ENCODE measurements at regions not wholly inside any gene's neighbourhood (a gene's known extent, or its start where the extent isn't known, plus 50 kb on each side); places are given as distances from the start of the nearest gene placed in this dataset.

DNA sequence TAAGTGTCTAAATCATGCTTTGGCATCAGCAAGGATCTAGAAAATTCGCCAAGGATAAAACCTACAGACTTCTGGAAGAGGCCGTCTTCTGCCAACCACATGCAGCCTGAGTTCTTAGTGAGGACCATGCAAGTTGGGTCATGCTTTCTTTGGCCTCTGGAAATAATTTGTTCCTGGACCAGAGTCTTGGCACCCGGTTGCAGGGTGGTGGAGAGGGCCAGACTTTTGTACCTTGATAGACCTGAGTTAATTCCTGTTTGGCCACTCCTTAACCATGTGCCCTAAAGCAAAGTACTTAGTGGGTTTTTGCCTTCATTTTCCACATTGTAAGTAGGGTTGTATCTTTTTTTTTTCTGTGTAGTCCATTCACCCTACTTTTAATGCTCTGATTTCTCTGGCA is 283.4 kb upstream of the IRX5 start:
- Histone ChIP-seq H3K9me3 (ENCODE audit: control insufficient read depth, insufficient read depth, low read depth, low read length) (no peaks in the 10 kb centered on the region), H3K36me3 (ENCODE audit: control insufficient read depth in 2 of 2, insufficient read depth in 1 of 2, low read length in 2 of 2) (no peaks in the 10 kb centered on the region), H3K4me3 (ENCODE audit: low read depth, low read length) (no peak overlapping the region), H3K27ac (ENCODE audit: extremely low read depth, low read depth, low read length) (no peak overlapping the region), H3K4me1 (ENCODE audit: control insufficient read depth, insufficient read depth, low read length) (no peaks in the 10 kb centered on the region)
- CTCF ChIA-PET: no interaction called here
- POLR2A ChIA-PET: no interaction called here
- no peak for TF ChIP-seq ZNF416 (tag by site-specific recombination; IDR thresholded peaks at IDR 0.05)
- TF ChIP-seq, protein P1, sequence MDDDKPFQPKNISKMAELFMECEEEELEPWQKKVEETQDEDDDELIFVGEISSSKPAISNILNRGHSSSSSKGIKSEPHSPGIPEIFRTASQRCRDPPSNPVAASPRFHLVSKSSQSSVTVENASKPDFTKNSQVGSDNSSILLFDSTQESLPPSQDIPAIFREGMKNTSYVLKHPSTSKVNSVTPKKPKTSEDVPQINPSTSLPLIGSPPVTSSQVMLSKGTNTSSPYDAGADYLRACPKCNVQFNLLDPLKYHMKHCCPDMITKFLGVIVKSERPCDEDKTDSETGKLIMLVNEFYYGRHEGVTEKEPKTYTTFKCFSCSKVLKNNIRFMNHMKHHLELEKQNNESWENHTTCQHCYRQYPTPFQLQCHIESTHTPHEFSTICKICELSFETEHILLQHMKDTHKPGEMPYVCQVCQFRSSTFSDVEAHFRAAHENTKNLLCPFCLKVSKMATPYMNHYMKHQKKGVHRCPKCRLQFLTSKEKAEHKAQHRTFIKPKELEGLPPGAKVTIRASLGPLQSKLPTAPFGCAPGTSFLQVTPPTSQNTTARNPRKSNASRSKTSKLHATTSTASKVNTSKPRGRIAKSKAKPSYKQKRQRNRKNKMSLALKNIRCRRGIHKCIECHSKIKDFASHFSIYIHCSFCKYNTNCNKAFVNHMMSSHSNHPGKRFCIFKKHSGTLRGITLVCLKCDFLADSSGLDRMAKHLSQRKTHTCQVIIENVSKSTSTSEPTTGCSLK (tag by site-specific recombination; IDR thresholded peaks at IDR 0.05): no peak
- TF ChIP-seq, protein P2, sequence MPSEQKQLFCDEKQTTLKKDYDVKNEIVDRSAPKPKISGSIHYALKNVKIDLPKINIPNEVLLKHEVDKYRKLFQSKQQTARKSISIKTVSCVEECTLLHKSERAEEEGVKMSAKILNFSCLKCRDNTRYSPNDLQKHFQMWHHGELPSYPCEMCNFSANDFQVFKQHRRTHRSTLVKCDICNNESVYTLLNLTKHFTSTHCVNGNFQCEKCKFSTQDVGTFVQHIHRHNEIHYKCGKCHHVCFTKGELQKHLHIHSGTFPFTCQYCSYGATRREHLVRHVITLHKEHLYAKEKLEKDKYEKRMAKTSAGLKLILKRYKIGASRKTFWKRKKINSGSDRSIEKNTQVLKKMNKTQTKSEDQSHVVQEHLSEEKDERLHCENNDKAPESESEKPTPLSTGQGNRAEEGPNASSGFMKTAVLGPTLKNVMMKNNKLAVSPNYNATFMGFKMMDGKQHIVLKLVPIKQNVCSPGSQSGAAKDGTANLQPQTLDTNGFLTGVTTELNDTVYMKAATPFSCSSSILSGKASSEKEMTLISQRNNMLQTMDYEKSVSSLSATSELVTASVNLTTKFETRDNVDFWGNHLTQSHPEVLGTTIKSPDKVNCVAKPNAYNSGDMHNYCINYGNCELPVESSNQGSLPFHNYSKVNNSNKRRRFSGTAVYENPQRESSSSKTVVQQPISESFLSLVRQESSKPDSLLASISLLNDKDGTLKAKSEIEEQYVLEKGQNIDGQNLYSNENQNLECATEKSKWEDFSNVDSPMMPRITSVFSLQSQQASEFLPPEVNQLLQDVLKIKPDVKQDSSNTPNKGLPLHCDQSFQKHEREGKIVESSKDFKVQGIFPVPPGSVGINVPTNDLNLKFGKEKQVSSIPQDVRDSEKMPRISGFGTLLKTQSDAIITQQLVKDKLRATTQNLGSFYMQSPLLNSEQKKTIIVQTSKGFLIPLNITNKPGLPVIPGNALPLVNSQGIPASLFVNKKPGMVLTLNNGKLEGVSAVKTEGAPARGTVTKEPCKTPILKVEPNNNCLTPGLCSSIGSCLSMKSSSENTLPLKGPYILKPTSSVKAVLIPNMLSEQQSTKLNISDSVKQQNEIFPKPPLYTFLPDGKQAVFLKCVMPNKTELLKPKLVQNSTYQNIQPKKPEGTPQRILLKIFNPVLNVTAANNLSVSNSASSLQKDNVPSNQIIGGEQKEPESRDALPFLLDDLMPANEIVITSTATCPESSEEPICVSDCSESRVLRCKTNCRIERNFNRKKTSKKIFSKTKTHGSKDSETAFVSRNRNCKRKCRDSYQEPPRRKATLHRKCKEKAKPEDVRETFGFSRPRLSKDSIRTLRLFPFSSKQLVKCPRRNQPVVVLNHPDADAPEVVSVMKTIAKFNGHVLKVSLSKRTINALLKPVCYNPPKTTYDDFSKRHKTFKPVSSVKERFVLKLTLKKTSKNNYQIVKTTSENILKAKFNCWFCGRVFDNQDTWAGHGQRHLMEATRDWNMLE (tag by site-specific recombination; conservative IDR thresholded peaks at IDR 0.05; ENCODE audit: low read depth): no peak

DNA sequence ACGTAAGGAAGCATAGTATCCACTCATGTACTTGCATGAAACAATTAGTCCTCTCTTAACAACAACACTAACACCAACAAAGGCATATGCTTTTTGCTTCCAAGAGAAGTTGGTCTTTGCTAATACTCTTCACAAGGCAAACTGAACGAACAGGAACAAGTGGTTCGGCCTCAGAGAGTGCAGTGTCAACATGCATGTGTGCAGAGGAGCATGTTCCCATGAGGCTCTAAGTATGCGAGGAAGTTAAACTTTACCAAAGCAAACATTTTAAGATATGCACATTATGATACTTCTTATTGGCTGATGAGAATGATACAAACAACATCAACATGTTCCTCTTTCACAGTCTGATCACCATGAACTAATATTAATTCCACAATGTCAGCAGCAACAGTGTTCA is 285.3 kb upstream of the IRX5 start:
- TF ChIP-seq ZNF223 (tag by site-specific recombination; IDR thresholded peaks at IDR 0.05) (no peak), WT1 (tag by site-specific recombination; IDR thresholded peaks at IDR 0.05) (no peak), ZNF132 (tag by site-specific recombination; IDR thresholded peaks at IDR 0.05; ENCODE audit: borderline replicate concordance) (no peak), ZNF169 (tag by site-specific recombination; IDR thresholded peaks at IDR 0.05) (no peak), ZNF624 (tag by site-specific recombination; IDR thresholded peaks at IDR 0.05) (no peak), GLIS1 (tag by site-specific recombination; IDR thresholded peaks at IDR 0.05) (no peak), ZNF155 (tag by site-specific recombination; IDR thresholded peaks at IDR 0.05) (no peak), ZNF184 (tag by site-specific recombination; IDR thresholded peaks at IDR 0.05) (no peak)
- TF ChIP-seq, protein P3, sequence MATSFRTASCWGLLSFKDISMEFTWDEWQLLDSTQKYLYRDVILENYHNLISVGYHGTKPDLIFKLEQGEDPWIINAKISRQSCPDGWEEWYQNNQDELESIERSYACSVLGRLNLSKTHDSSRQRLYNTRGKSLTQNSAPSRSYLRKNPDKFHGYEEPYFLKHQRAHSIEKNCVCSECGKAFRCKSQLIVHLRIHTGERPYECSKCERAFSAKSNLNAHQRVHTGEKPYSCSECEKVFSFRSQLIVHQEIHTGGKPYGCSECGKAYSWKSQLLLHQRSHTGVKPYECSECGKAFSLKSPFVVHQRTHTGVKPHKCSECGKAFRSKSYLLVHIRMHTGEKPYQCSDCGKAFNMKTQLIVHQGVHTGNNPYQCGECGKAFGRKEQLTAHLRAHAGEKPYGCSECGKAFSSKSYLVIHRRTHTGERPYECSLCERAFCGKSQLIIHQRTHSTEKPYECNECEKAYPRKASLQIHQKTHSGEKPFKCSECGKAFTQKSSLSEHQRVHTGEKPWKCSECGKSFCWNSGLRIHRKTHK (tag by site-specific recombination; IDR thresholded peaks at IDR 0.05): no peak
- TF ChIP-seq, protein P4, sequence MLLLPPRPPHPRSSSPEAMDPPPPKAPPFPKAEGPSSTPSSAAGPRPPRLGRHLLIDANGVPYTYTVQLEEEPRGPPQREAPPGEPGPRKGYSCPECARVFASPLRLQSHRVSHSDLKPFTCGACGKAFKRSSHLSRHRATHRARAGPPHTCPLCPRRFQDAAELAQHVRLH (tag by site-specific recombination; IDR thresholded peaks at IDR 0.05): no peak
- TF ChIP-seq, protein P5, sequence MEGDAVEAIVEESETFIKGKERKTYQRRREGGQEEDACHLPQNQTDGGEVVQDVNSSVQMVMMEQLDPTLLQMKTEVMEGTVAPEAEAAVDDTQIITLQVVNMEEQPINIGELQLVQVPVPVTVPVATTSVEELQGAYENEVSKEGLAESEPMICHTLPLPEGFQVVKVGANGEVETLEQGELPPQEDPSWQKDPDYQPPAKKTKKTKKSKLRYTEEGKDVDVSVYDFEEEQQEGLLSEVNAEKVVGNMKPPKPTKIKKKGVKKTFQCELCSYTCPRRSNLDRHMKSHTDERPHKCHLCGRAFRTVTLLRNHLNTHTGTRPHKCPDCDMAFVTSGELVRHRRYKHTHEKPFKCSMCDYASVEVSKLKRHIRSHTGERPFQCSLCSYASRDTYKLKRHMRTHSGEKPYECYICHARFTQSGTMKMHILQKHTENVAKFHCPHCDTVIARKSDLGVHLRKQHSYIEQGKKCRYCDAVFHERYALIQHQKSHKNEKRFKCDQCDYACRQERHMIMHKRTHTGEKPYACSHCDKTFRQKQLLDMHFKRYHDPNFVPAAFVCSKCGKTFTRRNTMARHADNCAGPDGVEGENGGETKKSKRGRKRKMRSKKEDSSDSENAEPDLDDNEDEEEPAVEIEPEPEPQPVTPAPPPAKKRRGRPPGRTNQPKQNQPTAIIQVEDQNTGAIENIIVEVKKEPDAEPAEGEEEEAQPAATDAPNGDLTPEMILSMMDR (tag by site-specific recombination; IDR thresholded peaks at IDR 0.05): no peak
- TF ChIP-seq, protein P6, sequence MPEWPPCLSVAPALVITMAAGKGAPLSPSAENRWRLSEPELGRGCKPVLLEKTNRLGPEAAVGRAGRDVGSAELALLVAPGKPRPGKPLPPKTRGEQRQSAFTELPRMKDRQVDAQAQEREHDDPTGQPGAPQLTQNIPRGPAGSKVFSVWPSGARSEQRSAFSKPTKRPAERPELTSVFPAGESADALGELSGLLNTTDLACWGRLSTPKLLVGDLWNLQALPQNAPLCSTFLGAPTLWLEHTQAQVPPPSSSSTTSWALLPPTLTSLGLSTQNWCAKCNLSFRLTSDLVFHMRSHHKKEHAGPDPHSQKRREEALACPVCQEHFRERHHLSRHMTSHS (tag by site-specific recombination; IDR thresholded peaks at IDR 0.05): no peak
- TF ChIP-seq, protein P7, sequence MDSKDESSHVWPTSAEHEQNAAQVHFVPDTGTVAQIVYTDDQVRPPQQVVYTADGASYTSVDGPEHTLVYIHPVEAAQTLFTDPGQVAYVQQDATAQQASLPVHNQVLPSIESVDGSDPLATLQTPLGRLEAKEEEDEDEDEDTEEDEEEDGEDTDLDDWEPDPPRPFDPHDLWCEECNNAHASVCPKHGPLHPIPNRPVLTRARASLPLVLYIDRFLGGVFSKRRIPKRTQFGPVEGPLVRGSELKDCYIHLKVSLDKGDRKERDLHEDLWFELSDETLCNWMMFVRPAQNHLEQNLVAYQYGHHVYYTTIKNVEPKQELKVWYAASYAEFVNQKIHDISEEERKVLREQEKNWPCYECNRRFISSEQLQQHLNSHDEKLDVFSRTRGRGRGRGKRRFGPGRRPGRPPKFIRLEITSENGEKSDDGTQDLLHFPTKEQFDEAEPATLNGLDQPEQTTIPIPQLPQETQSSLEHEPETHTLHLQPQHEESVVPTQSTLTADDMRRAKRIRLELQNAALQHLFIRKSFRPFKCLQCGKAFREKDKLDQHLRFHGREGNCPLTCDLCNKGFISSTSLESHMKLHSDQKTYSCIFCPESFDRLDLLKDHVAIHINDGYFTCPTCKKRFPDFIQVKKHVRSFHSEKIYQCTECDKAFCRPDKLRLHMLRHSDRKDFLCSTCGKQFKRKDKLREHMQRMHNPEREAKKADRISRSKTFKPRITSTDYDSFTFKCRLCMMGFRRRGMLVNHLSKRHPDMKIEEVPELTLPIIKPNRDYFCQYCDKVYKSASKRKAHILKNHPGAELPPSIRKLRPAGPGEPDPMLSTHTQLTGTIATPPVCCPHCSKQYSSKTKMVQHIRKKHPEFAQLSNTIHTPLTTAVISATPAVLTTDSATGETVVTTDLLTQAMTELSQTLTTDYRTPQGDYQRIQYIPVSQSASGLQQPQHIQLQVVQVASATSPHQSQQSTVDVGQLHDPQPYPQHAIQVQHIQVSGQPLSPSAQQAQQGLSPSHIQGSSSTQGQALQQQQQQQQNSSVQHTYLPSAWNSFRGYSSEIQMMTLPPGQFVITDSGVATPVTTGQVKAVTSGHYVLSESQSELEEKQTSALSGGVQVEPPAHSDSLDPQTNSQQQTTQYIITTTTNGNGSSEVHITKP (tag by site-specific recombination; IDR thresholded peaks at IDR 0.05): no peak
- H3K4me1 ChIP-seq (ENCODE audit: control insufficient read depth, insufficient read depth, low read length): no peaks in the 10 kb centered on the region
- H3K9me3 ChIP-seq (ENCODE audit: control insufficient read depth, insufficient read depth, low read depth, low read length): no peaks in the 10 kb centered on the region
- no peak overlapping the region for H3K27ac ChIP-seq (ENCODE audit: extremely low read depth, low read depth, low read length)
- no peaks in the 10 kb centered on the region for H3K36me3 ChIP-seq (ENCODE audit: control insufficient read depth in 2 of 2, insufficient read depth in 1 of 2, low read length in 2 of 2)
- POLR2A ChIA-PET: no interaction called here
- H3K4me3 ChIP-seq (ENCODE audit: low read depth, low read length): no peak overlapping the region
- CTCF ChIA-PET: interaction anchor here (0.7 kb wide), 1 partner anchor 177 kb away, joined by 3 read pairs; no protein-coding TSS in a partner anchor
